Caco-2 (cell line): ENCODE measurements at regions not wholly inside any gene's neighbourhood (a gene's known extent, or its start where the extent isn't known, plus 50 kb on each side); places are given as distances from the start of the nearest gene placed in this dataset.

Experiments used
- BruUV-seq: library from RNA; stranded (reverse); fragments of 400-500 nt; replicated peaks from 2 replicates; lab custom pipeline; 2021; lab: Mats Ljungman, UMichigan
- CTCF ChIA-PET: fragments of 300-600 bp; sonication (Branson Sonifier 250); formaldehyde crosslinking; loops from one replicate; lab custom pipeline; 2022; ENCODE audit warnings: antibody characterized with exemption; lab: Charles Lee
- POLR2A ChIA-PET: fragments of 300-600 bp; sonication (Branson Sonifier 250); formaldehyde crosslinking; loops from one replicate; lab custom pipeline; 2022; ENCODE audit warnings: antibody characterized with exemption; lab: Charles Lee
- DNase-seq, 2 experiments: peaks; one replicate each; pipeline versions ENCODE4 v3.0.0 to v3.0.0-alpha.2; 2020 to 2022
- H3K27me3 ChIP-seq: replicated peaks from 2 replicates; pipeline ENCODE4 v1.6.0; 2011; ENCODE audit warnings: low read length; ENCODE audit not compliant: control insufficient read depth, insufficient read depth
- H3K36me3 ChIP-seq: 2 replicates; pipeline ENCODE4 v1.5.1; 2011; ENCODE audit warnings: low read length; ENCODE audit not compliant: control insufficient read depth, insufficient read depth
- H3K4me1 ChIP-seq: fragments of 250-450 bp; sonication (Bioruptor Pico); 2 replicates; pipeline ENCODE4 v1.5.1; 2020; ENCODE audit warnings: mild to moderate bottlenecking
- H3K4me3 ChIP-seq: 2 replicates; pipeline ENCODE4 v1.5.1; 2011; ENCODE audit warnings: low read depth, mild to moderate bottlenecking, control low read depth, low read length
- H3K9me3 ChIP-seq: fragments of 250-450 bp; sonication (Bioruptor Pico); 2 replicates; pipeline ENCODE4 v1.5.1; 2020; ENCODE audit warnings: mild to moderate bottlenecking, moderate library complexity
- H3K27ac Mint-ChIP-seq: one replicate; pipeline ENCODE4 v1.8.0; 2022; ENCODE audit warnings: mixed read lengths; ENCODE audit not compliant: unreplicated experiment
- H3K27me3 Mint-ChIP-seq: one replicate; pipeline ENCODE4 v1.8.0; 2022; ENCODE audit warnings: mixed read lengths; ENCODE audit not compliant: insufficient read depth, unreplicated experiment
- H3K36me3 Mint-ChIP-seq: one replicate; pipeline ENCODE4 v1.8.0; 2022; ENCODE audit warnings: mild to moderate bottlenecking, mixed read lengths; ENCODE audit not compliant: insufficient read depth, unreplicated experiment
- H3K4me1 Mint-ChIP-seq: one replicate; pipeline ENCODE4 v1.8.0; 2022; ENCODE audit warnings: low read depth, mixed read lengths; ENCODE audit not compliant: unreplicated experiment
- H3K4me3 Mint-ChIP-seq: one replicate; pipeline ENCODE4 v1.8.0; 2022; ENCODE audit warnings: mild to moderate bottlenecking, moderate library complexity, mixed read lengths; ENCODE audit not compliant: unreplicated experiment
- H3K9me3 Mint-ChIP-seq: one replicate; pipeline ENCODE4 v1.8.0; 2022; ENCODE audit warnings: mixed read lengths; ENCODE audit not compliant: unreplicated experiment
- intact Hi-C: fragments of 100-400 bp; cut with micrococcal nuclease; formaldehyde crosslinking; loops from one replicate; pipeline ENCODE4 v1.10.0; 2022; ENCODE audit not compliant: unreplicated experiment
- TF ChIP-seq, protein P1 (sequence below), 2 experiments: fragments of 200-600 bp in 1 of 2; IDR thresholded peaks; 1 replicate in 1 of 2; 2 replicates in 1 of 2; pipeline versions ENCODE4 v1.5.1 to v1.8.0; 2011 to 2022; ENCODE audit warnings: antibody characterized with exemption in 1 of 2, control low read depth in 1 of 2, inconsistent platforms in 1 of 2, low read depth in 1 of 2, low read length in 1 of 2, mild to moderate bottlenecking in 1 of 2, moderate library complexity in 1 of 2; ENCODE audit not compliant: insufficient read depth in 1 of 2, severe bottlenecking in 1 of 2, unreplicated experiment in 1 of 2

- H3K36me3 ChIP-seq = no peaks in the 10 kb centered on the region
- H3K9me3 ChIP-seq = no peaks in the 10 kb centered on the region; the same call in 1 of the 2 replicates
- no TSS peak for BruUV-seq
- H3K4me3 ChIP-seq = no peak overlapping the region
- no peak overlapping the region for H3K4me3 Mint-ChIP-seq
- no peaks in the 10 kb centered on the region for H3K36me3 Mint-ChIP-seq
- no peak for DNase-seq
- ChIA-PET CTCF (no interaction called here), POLR2A (no interaction called here)
- H3K27me3 Mint-ChIP-seq = peaks cover 6% of the 10 kb centered on the region
- H3K4me1 Mint-ChIP-seq = no peaks in the 10 kb centered on the region
- intact Hi-C loops = no loop called here
- H3K4me1 ChIP-seq = no peaks in the 10 kb centered on the region
- H3K27ac Mint-ChIP-seq = no peak overlapping the region
- TF ChIP-seq, protein P1, sequence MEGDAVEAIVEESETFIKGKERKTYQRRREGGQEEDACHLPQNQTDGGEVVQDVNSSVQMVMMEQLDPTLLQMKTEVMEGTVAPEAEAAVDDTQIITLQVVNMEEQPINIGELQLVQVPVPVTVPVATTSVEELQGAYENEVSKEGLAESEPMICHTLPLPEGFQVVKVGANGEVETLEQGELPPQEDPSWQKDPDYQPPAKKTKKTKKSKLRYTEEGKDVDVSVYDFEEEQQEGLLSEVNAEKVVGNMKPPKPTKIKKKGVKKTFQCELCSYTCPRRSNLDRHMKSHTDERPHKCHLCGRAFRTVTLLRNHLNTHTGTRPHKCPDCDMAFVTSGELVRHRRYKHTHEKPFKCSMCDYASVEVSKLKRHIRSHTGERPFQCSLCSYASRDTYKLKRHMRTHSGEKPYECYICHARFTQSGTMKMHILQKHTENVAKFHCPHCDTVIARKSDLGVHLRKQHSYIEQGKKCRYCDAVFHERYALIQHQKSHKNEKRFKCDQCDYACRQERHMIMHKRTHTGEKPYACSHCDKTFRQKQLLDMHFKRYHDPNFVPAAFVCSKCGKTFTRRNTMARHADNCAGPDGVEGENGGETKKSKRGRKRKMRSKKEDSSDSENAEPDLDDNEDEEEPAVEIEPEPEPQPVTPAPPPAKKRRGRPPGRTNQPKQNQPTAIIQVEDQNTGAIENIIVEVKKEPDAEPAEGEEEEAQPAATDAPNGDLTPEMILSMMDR (IDR thresholded peaks at IDR 0.05; ENCODE audit: insufficient read depth in 1 of 2, low read depth in 1 of 2, low read length in 1 of 2, severe bottlenecking in 1 of 2, unreplicated experiment in 1 of 2) = no peak
- no peaks in the 10 kb centered on the region for H3K27me3 ChIP-seq
- no peaks in the 10 kb centered on the region for H3K9me3 Mint-ChIP-seq
Observed at GRCh38 chr5:119919279-119919678, 289.9 kb downstream of the FAM170A start.

DNA sequence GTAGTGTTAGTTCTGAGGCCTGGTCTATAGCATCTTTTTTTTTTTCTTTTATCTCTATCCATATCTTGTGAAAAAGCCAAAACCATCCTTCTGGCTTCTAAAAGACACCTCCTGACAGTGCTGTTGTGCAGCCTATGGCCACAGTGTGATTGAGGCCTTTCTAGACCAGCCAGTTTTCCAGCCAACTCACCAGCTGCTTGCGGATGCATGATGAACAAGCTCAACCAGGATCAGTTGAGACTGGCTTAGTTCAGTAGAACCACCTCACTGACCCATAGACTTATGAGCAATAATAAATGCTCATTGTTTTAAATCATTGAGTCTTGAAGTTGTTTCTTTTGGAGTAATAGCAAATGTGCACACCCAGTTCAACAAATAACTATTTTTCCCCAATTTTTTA lies 296.9 kb downstream of the FAM170A start:
- no peak overlapping the region for H3K4me3 Mint-ChIP-seq
- no peaks in the 10 kb centered on the region for H3K9me3 ChIP-seq
- BruUV-seq = no TSS peak
- no peaks in the 10 kb centered on the region for H3K4me1 Mint-ChIP-seq
- intact Hi-C loops = no loop called here
- H3K36me3 Mint-ChIP-seq = no peaks in the 10 kb centered on the region
- TF ChIP-seq, protein P1 (IDR thresholded peaks at IDR 0.05; ENCODE audit: insufficient read depth in 1 of 2, low read depth in 1 of 2, low read length in 1 of 2, severe bottlenecking in 1 of 2, unreplicated experiment in 1 of 2) = no peak
- no peaks in the 10 kb centered on the region for H3K4me1 ChIP-seq
- H3K4me3 ChIP-seq = no peak overlapping the region
- H3K36me3 ChIP-seq = no peaks in the 10 kb centered on the region
- H3K27ac Mint-ChIP-seq = no peak overlapping the region
- H3K27me3 Mint-ChIP-seq = peaks cover 3% of the 10 kb centered on the region
- no peak for DNase-seq
- ChIA-PET CTCF (no interaction called here), POLR2A (no interaction called here)
- H3K27me3 ChIP-seq = no peaks in the 10 kb centered on the region
- H3K9me3 Mint-ChIP-seq = no peaks in the 10 kb centered on the region

GRCh38 chr5:119928974-119929373 lies 299.6 kb downstream of the FAM170A start:
- Mint-ChIP-seq H3K4me1 (no peaks in the 10 kb centered on the region), H3K27me3 (no peaks in the 10 kb centered on the region), H3K36me3 (no peaks in the 10 kb centered on the region), H3K4me3 (no peak overlapping the region), H3K27ac (no peak overlapping the region), H3K9me3 (no peaks in the 10 kb centered on the region)
- Histone ChIP-seq H3K27me3 (no peaks in the 10 kb centered on the region), H3K4me3 (no peak overlapping the region), H3K36me3 (no peaks in the 10 kb centered on the region), H3K4me1 (no peaks in the 10 kb centered on the region), H3K9me3 (no peaks in the 10 kb centered on the region)
- DNase-seq = no peak
- no TSS peak for BruUV-seq
- TF ChIP-seq, protein P1 (IDR thresholded peaks at IDR 0.05; ENCODE audit: insufficient read depth in 1 of 2, low read depth in 1 of 2, low read length in 1 of 2, severe bottlenecking in 1 of 2, unreplicated experiment in 1 of 2) = no peak
- intact Hi-C loops = no loop called here
- ChIA-PET POLR2A (no interaction called here), CTCF (no interaction called here)
